Stimulated activated CD4-positive, alpha-beta T cell treated with anti-CD3 and anti-CD28 coated beads, Interleukin-2, amount 100 ng/mL, for 24 hours (primary cell): ENCODE measurements at regions not wholly inside any gene's neighbourhood (a gene's known extent, or its start where the extent isn't known, plus 50 kb on each side); places are given as distances from the start of the nearest gene placed in this dataset.
"Not testable (repeated sequence)": the region's sequence is repeated elsewhere in the genome, so short reads cannot be mapped to it uniquely, and the experiment has no call there.

Experiments
- DNase-seq, 2 donors: peaks; one replicate each; pipeline ENCODE4 v3.0.0-alpha.2; 2020

- no peak for DNase-seq
Measured at GRCh38 chr2:41187376-41188122, 735.7 kb upstream of the SLC8A1 start.

- DNase-seq, result no peak
Measured at GRCh38 chr2:41194230-41194629, 742.3 kb upstream of the SLC8A1 start.

GRCh38 chr2:41197781-41198180 is 745.9 kb upstream of the SLC8A1 start:
- DNase-seq, result no peak

GRCh38 chr2:41199334-41199733 is 747.4 kb upstream of the SLC8A1 start:
- no peak for DNase-seq

GRCh38 chr2:41204315-41204714 is 752.4 kb upstream of the SLC8A1 start:
- no peak for DNase-seq

- no peak for DNase-seq
Measured at GRCh38 chr2:41206004-41206403, 754.1 kb upstream of the SLC8A1 start.

GRCh38 chr2:41207578-41207977 is 755.7 kb upstream of the SLC8A1 start:
- no peak for DNase-seq

- not testable (repeated sequence) for DNase-seq
Measured at GRCh38 chr2:41210030-41210429, 758.1 kb upstream of the SLC8A1 start.

- no peak for DNase-seq
Measured at GRCh38 chr2:41216978-41217377, 765.1 kb upstream of the SLC8A1 start.

- no peak for DNase-seq
Measured at GRCh38 chr2:41222593-41222992, 770.7 kb upstream of the SLC8A1 start.

GRCh38 chr2:41234093-41234492 is 782.2 kb upstream of the SLC8A1 start:
- no peak for DNase-seq

- DNase-seq, result no peak
Measured at GRCh38 chr2:41241325-41242000, 789.6 kb upstream of the SLC8A1 start.

- no peak for DNase-seq
Measured at GRCh38 chr2:41242001-41242331, 790.1 kb upstream of the SLC8A1 start.

GRCh38 chr2:41267929-41268659 is 779.7 kb upstream of the PKDCC start:
- DNase-seq, result no peak

GRCh38 chr2:41283079-41283775 is 764.6 kb upstream of the PKDCC start:
- no peak for DNase-seq

- DNase-seq, result no peak
Measured at GRCh38 chr2:41293491-41293890, 754.3 kb upstream of the PKDCC start.

GRCh38 chr2:41294331-41294730 is 753.5 kb upstream of the PKDCC start:
- DNase-seq, result no peak

- no peak for DNase-seq
Measured at GRCh38 chr2:41313082-41313481, 734.7 kb upstream of the PKDCC start.

GRCh38 chr2:41314511-41315070 is 733.2 kb upstream of the PKDCC start:
- no peak for DNase-seq

GRCh38 chr2:41319437-41319836 is 728.4 kb upstream of the PKDCC start:
- no peak for DNase-seq

GRCh38 chr2:41320491-41320890 is 727.3 kb upstream of the PKDCC start:
- no peak for DNase-seq

GRCh38 chr2:41321351-41321750 is 726.5 kb upstream of the PKDCC start:
- no peak for DNase-seq

GRCh38 chr2:41326851-41327250 is 721.0 kb upstream of the PKDCC start:
- no peak for DNase-seq
